ENCODE measurements at regions not wholly inside any gene's neighbourhood (a gene's known extent, or its start where the extent isn't known, plus 50 kb on each side); places are given as distances from the start of the nearest gene placed in this dataset.

DNA sequence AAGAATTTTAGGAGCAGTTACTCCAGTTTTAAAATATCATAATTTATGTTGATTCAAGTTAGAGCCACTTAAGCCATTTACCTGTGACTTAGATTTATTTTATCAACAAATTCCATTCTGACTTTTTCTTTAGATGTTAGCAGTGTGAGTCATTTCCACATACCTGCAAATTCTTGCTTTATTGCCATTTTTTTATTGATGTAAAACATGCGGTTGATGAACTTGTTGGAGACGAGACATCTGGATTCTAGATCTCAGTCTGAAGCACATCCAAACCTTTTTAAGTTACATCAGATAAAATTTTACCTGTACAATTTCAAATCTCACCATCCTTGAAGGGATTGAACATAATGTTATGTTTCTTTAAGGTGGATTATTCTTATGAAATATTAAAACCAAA is 240.9 kb downstream of the IRX1 start:
- H3K36me3 ChIP-seq, result no peaks in the 10 kb centered on the region
- H3K4me3 ChIP-seq, result no peak overlapping the region
- H3K9me3 ChIP-seq, result peaks cover 0 to 2% (median 0%) of the 10 kb centered on the region in 4 donors
- no peak overlapping the region for H3K27ac ChIP-seq
- no peak for TF ChIP-seq EP300 (IDR thresholded peaks at IDR 0.05)
- no peak for TF ChIP-seq CTCF (IDR thresholded peaks at IDR 0.05)
- no peak for TF ChIP-seq POLR2A (IDR thresholded peaks at IDR 0.05)
- no peak for TF ChIP-seq POLR2AphosphoS5 (IDR thresholded peaks at IDR 0.05)
- no peak for DNase-seq
- no peaks in the 10 kb centered on the region for H3K27me3 ChIP-seq
- intact Hi-C loops (cut with DNase I; ENCODE audit: low total_unique reads), result no loop called here
- no peaks in the 10 kb centered on the region for H3K4me1 ChIP-seq
- WGBS, 5 donors, result 76 to 85% (median 80%) methylated on average over 2 of the region's 2 CpGs

GRCh38 chr5:3837506-3837905 is 241.9 kb downstream of the IRX1 start:
- Histone ChIP-seq H3K27ac (no peak overlapping the region), H3K27me3 (no peaks in the 10 kb centered on the region), H3K36me3 (no peaks in the 10 kb centered on the region), H3K9me3 (peaks cover 0 to 2% (median 0%) of the 10 kb centered on the region in 4 donors), H3K4me3 (no peak overlapping the region), H3K4me1 (no peaks in the 10 kb centered on the region)
- DNase-seq, result no peak
- TF ChIP-seq EP300 (IDR thresholded peaks at IDR 0.05) (no peak), CTCF (IDR thresholded peaks at IDR 0.05) (no peak), POLR2A (IDR thresholded peaks at IDR 0.05) (no peak), POLR2AphosphoS5 (IDR thresholded peaks at IDR 0.05) (no peak)
- WGBS, 5 donors, result 64 to 87% (median 78%) methylated on average over 4 of the region's 4 CpGs
- intact Hi-C loops (cut with DNase I; ENCODE audit: low total_unique reads), result no loop called here

DNA sequence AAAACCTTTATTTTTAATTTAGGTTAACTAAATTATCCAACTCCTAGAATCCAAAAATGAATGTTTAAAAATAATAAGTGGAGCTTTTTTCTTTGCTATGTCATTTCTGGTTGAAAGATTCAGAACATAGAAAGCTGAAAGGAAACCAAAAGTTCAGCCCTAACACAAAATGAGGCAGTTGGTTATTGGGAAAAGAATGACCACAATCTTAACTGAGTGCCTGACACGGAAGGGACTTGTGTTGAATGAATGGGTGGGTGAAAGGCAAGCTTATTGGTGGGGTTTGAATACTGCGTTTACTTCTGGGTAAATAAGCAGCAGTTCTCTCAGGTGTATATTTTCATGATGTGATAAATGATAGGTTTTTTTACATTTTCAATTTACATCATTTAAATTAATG is 243.5 kb downstream of the IRX1 start:
- DNase-seq, result no peak
- 54 to 75% (median 70%) methylated on average over 2 of the region's 2 CpGs for WGBS, 5 donors
- intact Hi-C loops (cut with DNase I; ENCODE audit: low total_unique reads), result no loop called here
- Histone ChIP-seq H3K4me1 (peaks cover 0 to 1% (median 0%) of the 10 kb centered on the region in 4 donors), H3K4me3 (no peak overlapping the region), H3K9me3 (peaks cover 0 to 2% (median 0%) of the 10 kb centered on the region in 4 donors), H3K27ac (no peak overlapping the region), H3K27me3 (no peaks in the 10 kb centered on the region), H3K36me3 (no peaks in the 10 kb centered on the region)
- TF ChIP-seq POLR2AphosphoS5 (IDR thresholded peaks at IDR 0.05) (no peak), POLR2A (IDR thresholded peaks at IDR 0.05) (no peak), EP300 (IDR thresholded peaks at IDR 0.05) (no peak), CTCF (IDR thresholded peaks at IDR 0.05) (no peak)

GRCh38 chr5:3842591-3842990 is 247.0 kb downstream of the IRX1 start:
- DNase-seq, result no peak
- intact Hi-C loops (cut with DNase I; ENCODE audit: low total_unique reads), result no loop called here
- H3K36me3 ChIP-seq, result no peaks in the 10 kb centered on the region
- TF ChIP-seq CTCF (IDR thresholded peaks at IDR 0.05), result no peak
- no peak for TF ChIP-seq POLR2A (IDR thresholded peaks at IDR 0.05)
- TF ChIP-seq POLR2AphosphoS5 (IDR thresholded peaks at IDR 0.05), result no peak
- no peak for TF ChIP-seq EP300 (IDR thresholded peaks at IDR 0.05)
- 35 to 67% (median 48%) methylated on average over 2 to 6 of the region's 6 CpGs for WGBS, 5 donors
- no peak overlapping the region for H3K27ac ChIP-seq
- no peak overlapping the region for H3K4me3 ChIP-seq
- H3K27me3 ChIP-seq, result no peaks in the 10 kb centered on the region
- H3K9me3 ChIP-seq, result peaks cover 0 to 2% (median 0%) of the 10 kb centered on the region in 4 donors
- H3K4me1 ChIP-seq, result peaks cover 0 to 5% (median 0%) of the 10 kb centered on the region in 4 donors
